ENCODE measurements at regions not wholly inside any gene's neighbourhood (a gene's known extent, or its start where the extent isn't known, plus 50 kb on each side); places are given as distances from the start of the nearest gene placed in this dataset.

DNA sequence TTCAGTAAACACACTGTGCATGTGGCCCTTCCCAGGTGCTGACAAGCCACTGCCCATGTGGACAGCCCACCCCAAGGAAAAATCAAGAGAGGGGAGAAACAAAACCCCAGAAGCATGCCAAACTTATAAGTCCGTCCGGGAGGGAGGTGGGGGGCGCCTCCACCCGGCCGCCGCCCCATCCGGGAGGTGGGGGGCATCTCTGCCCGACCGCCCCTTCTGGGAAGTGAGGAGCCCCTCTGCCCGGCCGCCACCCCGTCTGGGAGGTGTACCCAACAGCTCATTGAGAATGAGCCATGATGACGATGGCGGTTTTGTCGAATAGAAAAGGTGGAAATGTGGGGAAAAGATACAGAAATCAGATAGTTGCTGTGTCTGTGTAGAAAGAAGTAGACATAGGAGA, 53.8 kb upstream of the C2CD4B start:
- TF ChIP-seq, protein P1, sequence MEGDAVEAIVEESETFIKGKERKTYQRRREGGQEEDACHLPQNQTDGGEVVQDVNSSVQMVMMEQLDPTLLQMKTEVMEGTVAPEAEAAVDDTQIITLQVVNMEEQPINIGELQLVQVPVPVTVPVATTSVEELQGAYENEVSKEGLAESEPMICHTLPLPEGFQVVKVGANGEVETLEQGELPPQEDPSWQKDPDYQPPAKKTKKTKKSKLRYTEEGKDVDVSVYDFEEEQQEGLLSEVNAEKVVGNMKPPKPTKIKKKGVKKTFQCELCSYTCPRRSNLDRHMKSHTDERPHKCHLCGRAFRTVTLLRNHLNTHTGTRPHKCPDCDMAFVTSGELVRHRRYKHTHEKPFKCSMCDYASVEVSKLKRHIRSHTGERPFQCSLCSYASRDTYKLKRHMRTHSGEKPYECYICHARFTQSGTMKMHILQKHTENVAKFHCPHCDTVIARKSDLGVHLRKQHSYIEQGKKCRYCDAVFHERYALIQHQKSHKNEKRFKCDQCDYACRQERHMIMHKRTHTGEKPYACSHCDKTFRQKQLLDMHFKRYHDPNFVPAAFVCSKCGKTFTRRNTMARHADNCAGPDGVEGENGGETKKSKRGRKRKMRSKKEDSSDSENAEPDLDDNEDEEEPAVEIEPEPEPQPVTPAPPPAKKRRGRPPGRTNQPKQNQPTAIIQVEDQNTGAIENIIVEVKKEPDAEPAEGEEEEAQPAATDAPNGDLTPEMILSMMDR (IDR thresholded peaks at IDR 0.05; ENCODE audit: unreplicated experiment) = no peak
- DNase-seq (ENCODE audit: low spot score in 2 of 2, unreplicated experiment in 2 of 2) = no peak
- no peak overlapping the region for H3K27ac Mint-ChIP-seq
- H3K4me1 Mint-ChIP-seq = no peaks in the 10 kb centered on the region
- peaks cover 3% of the 10 kb centered on the region for H3K36me3 Mint-ChIP-seq
- H3K9me3 Mint-ChIP-seq = peaks cover 39% of the 10 kb centered on the region
- H3K27me3 Mint-ChIP-seq (ENCODE audit: low read depth) = no peaks in the 10 kb centered on the region
- no peak overlapping the region for H3K4me3 Mint-ChIP-seq

DNA sequence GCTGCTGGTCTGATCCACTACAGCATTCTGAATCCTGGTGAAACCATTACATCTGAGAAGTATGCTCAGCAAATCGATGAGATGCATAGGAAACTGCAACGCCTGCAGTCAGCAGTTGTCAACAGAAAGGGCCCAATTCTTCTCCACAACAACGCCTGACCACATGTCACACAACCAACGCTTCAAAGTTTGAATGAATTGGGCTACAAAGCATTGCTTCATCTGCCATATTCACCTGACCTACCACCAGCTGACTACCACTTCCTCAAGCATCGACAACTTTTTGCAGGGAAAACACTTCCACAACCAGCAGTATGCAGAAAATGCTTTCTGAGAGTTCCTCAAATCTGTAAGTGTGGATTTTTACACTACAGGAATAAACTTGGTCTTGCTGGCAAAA, 54.7 kb upstream of the C2CD4B start:
- H3K4me3 Mint-ChIP-seq = no peak overlapping the region
- TF ChIP-seq, protein P1 (IDR thresholded peaks at IDR 0.05; ENCODE audit: unreplicated experiment) = no peak
- H3K36me3 Mint-ChIP-seq = peaks cover 3% of the 10 kb centered on the region
- no peak overlapping the region for H3K27ac Mint-ChIP-seq
- DNase-seq (ENCODE audit: low spot score in 2 of 2, unreplicated experiment in 2 of 2) = no peak
- H3K27me3 Mint-ChIP-seq (ENCODE audit: low read depth) = no peaks in the 10 kb centered on the region
- H3K4me1 Mint-ChIP-seq = no peaks in the 10 kb centered on the region
- H3K9me3 Mint-ChIP-seq = peaks cover 40% of the 10 kb centered on the region

DNA sequence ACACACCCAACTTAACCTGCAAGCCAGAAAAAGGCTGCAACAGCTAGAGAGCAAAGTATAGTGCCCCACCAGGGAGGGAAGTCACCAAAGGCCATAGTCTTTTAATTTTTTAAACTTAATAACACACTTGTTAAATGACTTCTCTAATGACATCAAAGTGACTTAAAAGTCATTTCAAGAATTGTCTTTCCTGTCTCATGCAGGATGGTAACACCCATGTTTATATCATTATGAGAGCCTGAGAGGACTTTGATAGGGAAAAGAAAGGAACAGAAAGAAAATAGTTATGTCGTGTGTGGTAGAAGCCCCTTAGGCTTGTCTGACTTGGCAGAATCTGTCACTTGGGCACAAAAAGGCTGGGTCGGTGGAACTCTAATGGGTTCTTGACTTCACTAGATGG, 57.9 kb upstream of the C2CD4B start:
- TF ChIP-seq, protein P1 (IDR thresholded peaks at IDR 0.05; ENCODE audit: unreplicated experiment) = no peak
- H3K36me3 Mint-ChIP-seq = no peaks in the 10 kb centered on the region
- H3K9me3 Mint-ChIP-seq = peaks cover 18% of the 10 kb centered on the region
- no peaks in the 10 kb centered on the region for H3K27me3 Mint-ChIP-seq (ENCODE audit: low read depth)
- no peak for DNase-seq (ENCODE audit: low spot score in 2 of 2, unreplicated experiment in 2 of 2)
- no peak overlapping the region for H3K27ac Mint-ChIP-seq
- no peaks in the 10 kb centered on the region for H3K4me1 Mint-ChIP-seq
- no peak overlapping the region for H3K4me3 Mint-ChIP-seq

DNA sequence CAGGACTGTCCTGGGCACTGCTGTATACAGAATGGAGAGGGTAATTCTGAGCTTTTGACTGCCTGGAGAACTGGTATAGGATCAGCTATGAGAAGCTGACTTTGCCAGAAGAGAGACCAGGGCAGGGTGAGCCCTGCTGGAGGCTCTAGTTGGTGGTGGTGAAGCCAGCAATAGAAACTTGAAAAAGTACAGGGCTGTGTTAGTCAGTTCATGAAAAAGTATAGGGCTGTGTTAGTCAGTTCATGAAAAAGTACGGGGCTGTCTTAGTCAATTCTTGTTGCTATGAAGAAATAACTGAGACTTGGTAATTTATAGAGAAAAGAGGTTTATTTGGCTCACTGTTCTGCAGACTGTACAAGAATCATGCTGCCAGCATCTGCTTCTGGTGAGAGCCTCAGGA, 63.5 kb upstream of the C2CD4B start:
- TF ChIP-seq, protein P1 (IDR thresholded peaks at IDR 0.05; ENCODE audit: unreplicated experiment) = no peak
- H3K27ac Mint-ChIP-seq = no peak overlapping the region
- no peak for DNase-seq (ENCODE audit: low spot score in 2 of 2, unreplicated experiment in 2 of 2)
- peaks cover 12% of the 10 kb centered on the region for H3K9me3 Mint-ChIP-seq
- H3K36me3 Mint-ChIP-seq = no peaks in the 10 kb centered on the region
- H3K4me1 Mint-ChIP-seq = no peaks in the 10 kb centered on the region
- H3K4me3 Mint-ChIP-seq = no peak overlapping the region
- H3K27me3 Mint-ChIP-seq (ENCODE audit: low read depth) = no peaks in the 10 kb centered on the region

DNA sequence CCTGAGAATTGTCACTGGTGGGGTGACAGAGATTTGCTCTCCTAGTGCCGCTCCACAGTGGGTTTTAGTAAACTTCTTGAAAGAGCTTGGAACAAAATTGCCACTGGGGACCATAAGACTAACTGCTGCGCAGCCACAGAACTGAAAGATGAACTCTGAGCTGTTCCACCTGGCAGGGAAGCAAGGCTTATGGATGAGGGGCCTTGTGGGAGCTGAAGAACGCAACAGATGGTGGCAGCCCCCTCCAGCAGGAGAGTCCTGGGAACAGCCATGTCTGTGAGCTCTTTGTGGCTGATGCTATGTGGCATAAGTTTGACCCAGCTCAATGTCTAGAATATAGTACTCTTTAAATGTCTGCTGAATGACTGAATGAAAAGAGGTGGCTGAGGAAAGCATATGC, 66.8 kb upstream of the C2CD4B start:
- Mint-ChIP-seq H3K27ac (no peak overlapping the region), H3K4me3 (no peak overlapping the region), H3K4me1 (no peaks in the 10 kb centered on the region), H3K36me3 (no peaks in the 10 kb centered on the region), H3K9me3 (peaks cover 5% of the 10 kb centered on the region), H3K27me3 (ENCODE audit: low read depth) (no peaks in the 10 kb centered on the region)
- TF ChIP-seq, protein P1 (IDR thresholded peaks at IDR 0.05; ENCODE audit: unreplicated experiment) = no peak
- no peak for DNase-seq (ENCODE audit: low spot score in 2 of 2, unreplicated experiment in 2 of 2)
